ENCODE measurements at regions not wholly inside any gene's neighbourhood (a gene's known extent, or its start where the extent isn't known, plus 50 kb on each side); places are given as distances from the start of the nearest gene placed in this dataset.
A peak's percentile ranks its signal among the peaks of the same experiment; 100 is the strongest.

GRCh38 chr15:66906668-66907614, 158.5 kb upstream of the SMAD3 start:
- no peak for DNase-seq

- DNase-seq: peak; percentile 83
Observed at GRCh38 chr15:66907826-66908743, 157.3 kb upstream of the SMAD3 start.

- no peak for DNase-seq
Observed at GRCh38 chr15:66908744-66909095, 156.7 kb upstream of the SMAD3 start.

- DNase-seq: no peak
Observed at GRCh38 chr15:66909381-66909890, 156.0 kb upstream of the SMAD3 start.

GRCh38 chr15:66911131-66911700, 154.2 kb upstream of the SMAD3 start:
- no peak for DNase-seq

- DNase-seq: peak; percentile 30
Observed at GRCh38 chr15:66912001-66912400, 153.4 kb upstream of the SMAD3 start.

- DNase-seq: no peak
Observed at GRCh38 chr15:66912441-66912840, 153.0 kb upstream of the SMAD3 start.

GRCh38 chr15:66917904-66918448, 147.4 kb upstream of the SMAD3 start:
- DNase-seq: no peak

GRCh38 chr15:66919421-66919820, 146.0 kb upstream of the SMAD3 start:
- no peak for DNase-seq

- peak; percentile 48 for DNase-seq
Observed at GRCh38 chr15:66921319-66921915, 144.0 kb upstream of the SMAD3 start.

GRCh38 chr15:66922608-66923007, 142.8 kb upstream of the SMAD3 start:
- DNase-seq: no peak

- no peak for DNase-seq
Observed at GRCh38 chr15:66923438-66923881, 141.9 kb upstream of the SMAD3 start.

GRCh38 chr15:66924889-66925288, 140.5 kb upstream of the SMAD3 start:
- no peak for DNase-seq

- DNase-seq: no peak
Observed at GRCh38 chr15:66925721-66926120, 139.7 kb upstream of the SMAD3 start.

GRCh38 chr15:66927201-66928077, 138.0 kb upstream of the SMAD3 start:
- DNase-seq: no peak

- no peak for DNase-seq
Observed at GRCh38 chr15:66928101-66928500, 137.3 kb upstream of the SMAD3 start.

- DNase-seq: no peak
Observed at GRCh38 chr15:66928784-66929183, 136.6 kb upstream of the SMAD3 start.

- no peak for DNase-seq
Observed at GRCh38 chr15:66929843-66930402, 135.5 kb upstream of the SMAD3 start.

GRCh38 chr15:66931768-66932633, 133.4 kb upstream of the SMAD3 start:
- DNase-seq: no peak

GRCh38 chr15:66932634-66933024, 132.8 kb upstream of the SMAD3 start:
- no peak for DNase-seq
